Activated CD4-positive, alpha-beta T cell treated with anti-CD3 and anti-CD28 coated beads for 4 hours (primary cell): ENCODE measurements at regions not wholly inside any gene's neighbourhood (a gene's known extent, or its start where the extent isn't known, plus 50 kb on each side); places are given as distances from the start of the nearest gene placed in this dataset.

ENCODE experiments used
- DNase-seq, 2 donors: peaks; one replicate each; pipeline ENCODE4 v3.0.0-alpha.2; 2020

- no peak for DNase-seq
Observed at GRCh38 chr12:93944911-93945310, 203.5 kb upstream of the PLXNC1 start.

GRCh38 chr12:93946542-93947150, 201.7 kb upstream of the PLXNC1 start:
- DNase-seq, result no peak

GRCh38 chr12:93947486-93947885, 200.9 kb upstream of the PLXNC1 start:
- DNase-seq, result no peak

- DNase-seq, result no peak
Observed at GRCh38 chr12:93950311-93950710, 198.1 kb upstream of the PLXNC1 start.

GRCh38 chr12:93954166-93955112, 193.9 kb upstream of the PLXNC1 start:
- DNase-seq, result no peak

- DNase-seq, result no peak
Observed at GRCh38 chr12:93956551-93956950, 191.8 kb upstream of the PLXNC1 start.

- DNase-seq, result no peak
Observed at GRCh38 chr12:93957168-93957567, 191.2 kb upstream of the PLXNC1 start.

GRCh38 chr12:93957870-93958269, 190.5 kb upstream of the PLXNC1 start:
- no peak for DNase-seq

- DNase-seq, result no peak
Observed at GRCh38 chr12:93959657-93960056, 188.7 kb upstream of the PLXNC1 start.

GRCh38 chr12:93960521-93960920, 187.9 kb upstream of the PLXNC1 start:
- DNase-seq, result no peak

- no peak for DNase-seq
Observed at GRCh38 chr12:93962336-93962735, 186.0 kb upstream of the PLXNC1 start.

GRCh38 chr12:93964936-93965335, 183.4 kb upstream of the PLXNC1 start:
- DNase-seq, result no peak

- no peak for DNase-seq
Observed at GRCh38 chr12:93966516-93967133, 181.8 kb upstream of the PLXNC1 start.

- DNase-seq, result no peak
Observed at GRCh38 chr12:93967454-93967853, 180.9 kb upstream of the PLXNC1 start.

- no peak for DNase-seq
Observed at GRCh38 chr12:93968536-93969285, 179.7 kb upstream of the PLXNC1 start.

- no peak for DNase-seq
Observed at GRCh38 chr12:93970900-93971688, 177.3 kb upstream of the PLXNC1 start.

GRCh38 chr12:93972411-93973208, 175.8 kb upstream of the PLXNC1 start:
- DNase-seq, result no peak

GRCh38 chr12:93974252-93974651, 174.1 kb upstream of the PLXNC1 start:
- no peak for DNase-seq

GRCh38 chr12:93976024-93976423, 172.4 kb upstream of the PLXNC1 start:
- DNase-seq, result no peak

- DNase-seq, result no peak
Observed at GRCh38 chr12:93977081-93977480, 171.3 kb upstream of the PLXNC1 start.

GRCh38 chr12:93978553-93978952, 169.8 kb upstream of the PLXNC1 start:
- DNase-seq, result no peak
